GM13976 (cell line): ENCODE measurements at regions not wholly inside any gene's neighbourhood (a gene's known extent, or its start where the extent isn't known, plus 50 kb on each side); places are given as distances from the start of the nearest gene placed in this dataset.

Experiments
- DNase-seq: peaks from one replicate; pipeline ENCODE4 v3.0.0; 2012; ENCODE audit warnings: low spot score
- CTCF ChIP-seq: IDR thresholded peaks from 2 replicates; pipeline ENCODE4 v1.5.1; 2012; ENCODE audit warnings: borderline replicate concordance, mild to moderate bottlenecking; ENCODE audit not compliant: insufficient read depth; ENCODE audit errors: extremely low read depth, missing control alignments, control extremely low read depth
- in situ Hi-C: fragments of 300-500 bp; cut with MboI; formaldehyde crosslinking; loops from one replicate; pipeline ENCODE4 v1.12.0; 2022; ENCODE audit warnings: low sequenced_read_pairs, mixed read lengths, inconsistent platforms; ENCODE audit not compliant: unreplicated experiment

GRCh38 chr5:146254223-146254622 lies 50.8 kb downstream of the RBM27 start:
- TF ChIP-seq CTCF, result no peak
- in situ Hi-C loops, result no loop called here
- peak; percentile 24 for DNase-seq

- in situ Hi-C loops, result no loop called here
- DNase-seq, result no peak
- TF ChIP-seq CTCF, result no peak
Observed at GRCh38 chr5:146273109-146273508, 65.5 kb upstream of the POU4F3 start.

GRCh38 chr5:146283344-146283761 lies 55.3 kb upstream of the POU4F3 start:
- TF ChIP-seq CTCF, result no peak
- DNase-seq, result no peak
- in situ Hi-C loops, result no loop called here

- TF ChIP-seq CTCF, result no peak
- in situ Hi-C loops, result no loop called here
- DNase-seq, result no peak
Observed at GRCh38 chr5:146284016-146284415, 54.6 kb upstream of the POU4F3 start.
